ENCODE measurements at regions not wholly inside any gene's neighbourhood (a gene's known extent, or its start where the extent isn't known, plus 50 kb on each side); places are given as distances from the start of the nearest gene placed in this dataset.

DNA sequence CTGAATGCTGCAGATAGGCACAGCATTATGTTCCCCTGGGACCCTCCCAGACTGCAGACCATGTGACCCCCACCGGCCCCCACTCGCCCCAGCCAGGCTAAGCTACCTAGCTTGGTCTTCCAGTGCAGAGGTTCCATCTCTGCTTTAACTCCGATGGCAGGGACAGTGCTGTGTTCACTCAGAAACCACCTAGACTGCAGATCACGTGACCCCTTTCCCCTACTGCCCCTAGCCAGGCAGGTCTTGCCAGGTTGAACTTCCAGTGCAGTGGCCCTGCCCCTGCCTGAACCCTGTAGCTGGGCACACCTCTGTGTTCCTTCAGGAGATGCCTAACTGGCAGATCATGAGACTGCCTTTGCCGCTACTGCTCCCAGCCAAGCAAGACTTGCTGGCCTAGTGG, 1116.2 kb downstream of the FLRT2 start:
- no peak for ATAC-seq
- Histone ChIP-seq H3K36me3 (ENCODE audit: control insufficient read depth, insufficient read depth, low read length) (no peaks in the 10 kb centered on the region), H3K27me3 (ENCODE audit: control insufficient read depth, insufficient read depth, low read length) (no peaks in the 10 kb centered on the region), H3K27ac (ENCODE audit: low read length) (no peak overlapping the region), H3K9me3 (ENCODE audit: control insufficient read depth, insufficient read depth, low read length) (peaks cover 7% of the 10 kb centered on the region), H3K4me1 (ENCODE audit: control insufficient read depth, insufficient read depth, low read length) (no peaks in the 10 kb centered on the region), H3K4me3 (ENCODE audit: low read length) (no peak overlapping the region)
- H3K9me3 Mint-ChIP-seq: no peaks in the 10 kb centered on the region
- no peaks in the 10 kb centered on the region for H3K36me3 Mint-ChIP-seq
- intact Hi-C loops (cut with micrococcal nuclease): no loop called here
- H3K4me1 Mint-ChIP-seq: no peaks in the 10 kb centered on the region
- H3K4me3 Mint-ChIP-seq: no peak overlapping the region
- H3K27me3 Mint-ChIP-seq (ENCODE audit: low read depth in 2 of 2): no peaks in the 10 kb centered on the region
- DNase-seq: no peak
- H3K27ac Mint-ChIP-seq: no peak overlapping the region
- WGBS (ENCODE audit: insufficient coverage): 87% methylated on average over 5 of the region's 5 CpGs
- TF ChIP-seq, protein P1, sequence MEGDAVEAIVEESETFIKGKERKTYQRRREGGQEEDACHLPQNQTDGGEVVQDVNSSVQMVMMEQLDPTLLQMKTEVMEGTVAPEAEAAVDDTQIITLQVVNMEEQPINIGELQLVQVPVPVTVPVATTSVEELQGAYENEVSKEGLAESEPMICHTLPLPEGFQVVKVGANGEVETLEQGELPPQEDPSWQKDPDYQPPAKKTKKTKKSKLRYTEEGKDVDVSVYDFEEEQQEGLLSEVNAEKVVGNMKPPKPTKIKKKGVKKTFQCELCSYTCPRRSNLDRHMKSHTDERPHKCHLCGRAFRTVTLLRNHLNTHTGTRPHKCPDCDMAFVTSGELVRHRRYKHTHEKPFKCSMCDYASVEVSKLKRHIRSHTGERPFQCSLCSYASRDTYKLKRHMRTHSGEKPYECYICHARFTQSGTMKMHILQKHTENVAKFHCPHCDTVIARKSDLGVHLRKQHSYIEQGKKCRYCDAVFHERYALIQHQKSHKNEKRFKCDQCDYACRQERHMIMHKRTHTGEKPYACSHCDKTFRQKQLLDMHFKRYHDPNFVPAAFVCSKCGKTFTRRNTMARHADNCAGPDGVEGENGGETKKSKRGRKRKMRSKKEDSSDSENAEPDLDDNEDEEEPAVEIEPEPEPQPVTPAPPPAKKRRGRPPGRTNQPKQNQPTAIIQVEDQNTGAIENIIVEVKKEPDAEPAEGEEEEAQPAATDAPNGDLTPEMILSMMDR (IDR thresholded peaks at IDR 0.05): no peak

DNA sequence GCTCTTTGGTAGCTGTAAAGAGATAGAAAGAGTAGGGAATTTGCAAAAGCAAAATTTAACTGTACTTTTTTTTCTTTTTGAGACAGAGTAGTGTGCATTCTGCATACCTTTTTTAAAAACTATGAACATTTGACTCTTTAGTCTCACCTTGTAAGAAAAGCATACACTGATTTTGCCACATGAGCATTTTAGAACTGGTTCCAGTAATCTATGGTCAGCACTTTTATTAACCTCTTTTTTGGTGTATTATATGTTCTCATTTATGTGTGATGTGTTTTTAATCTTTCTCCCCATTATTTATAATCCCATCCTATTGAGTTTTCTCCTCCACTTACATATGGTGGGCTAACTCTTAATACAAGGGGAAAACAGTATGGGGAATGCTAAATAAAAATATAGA, 1111.4 kb downstream of the FLRT2 start:
- no peaks in the 10 kb centered on the region for H3K27me3 ChIP-seq (ENCODE audit: control insufficient read depth, insufficient read depth, low read length)
- no peaks in the 10 kb centered on the region for H3K9me3 Mint-ChIP-seq
- H3K4me3 Mint-ChIP-seq: no peak overlapping the region
- H3K27me3 Mint-ChIP-seq (ENCODE audit: low read depth in 2 of 2): no peaks in the 10 kb centered on the region
- TF ChIP-seq, protein P1 (IDR thresholded peaks at IDR 0.05): no peak
- DNase-seq (no peak), ATAC-seq (no peak)
- no peak overlapping the region for H3K27ac ChIP-seq (ENCODE audit: low read length)
- H3K4me3 ChIP-seq (ENCODE audit: low read length): no peak overlapping the region
- H3K27ac Mint-ChIP-seq: no peak overlapping the region
- H3K36me3 ChIP-seq (ENCODE audit: control insufficient read depth, insufficient read depth, low read length): no peaks in the 10 kb centered on the region
- no peaks in the 10 kb centered on the region for H3K4me1 ChIP-seq (ENCODE audit: control insufficient read depth, insufficient read depth, low read length)
- no peaks in the 10 kb centered on the region for H3K4me1 Mint-ChIP-seq
- peaks cover 3% of the 10 kb centered on the region for H3K9me3 ChIP-seq (ENCODE audit: control insufficient read depth, insufficient read depth, low read length)
- no peaks in the 10 kb centered on the region for H3K36me3 Mint-ChIP-seq
- intact Hi-C loops (cut with micrococcal nuclease): no loop called here

DNA sequence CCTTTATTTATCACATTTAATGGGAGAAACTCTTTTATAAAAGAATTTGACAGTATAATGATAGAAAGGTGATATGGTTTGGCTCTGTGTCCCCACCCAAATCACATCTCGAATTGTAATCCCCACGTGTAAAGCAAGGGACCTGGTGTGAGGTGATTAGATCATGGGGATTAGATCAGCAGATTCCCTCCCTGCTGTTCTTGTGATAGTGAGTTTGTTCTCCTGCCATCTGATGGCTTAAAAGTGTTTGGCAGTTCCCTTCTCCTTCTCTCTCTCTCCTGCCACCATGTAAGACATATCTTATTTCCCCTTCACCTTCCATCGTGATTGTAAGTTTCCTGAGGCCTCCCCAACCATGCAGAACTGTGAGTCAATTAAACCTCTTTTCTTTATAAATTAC, 1110.3 kb downstream of the FLRT2 start:
- ATAC-seq (no peak), DNase-seq (no peak)
- Mint-ChIP-seq H3K9me3 (no peaks in the 10 kb centered on the region), H3K36me3 (no peaks in the 10 kb centered on the region), H3K4me3 (no peak overlapping the region), H3K27ac (no peak overlapping the region), H3K27me3 (ENCODE audit: low read depth in 2 of 2) (no peaks in the 10 kb centered on the region), H3K4me1 (no peaks in the 10 kb centered on the region)
- TF ChIP-seq, protein P1 (IDR thresholded peaks at IDR 0.05): no peak
- Histone ChIP-seq H3K4me1 (ENCODE audit: control insufficient read depth, insufficient read depth, low read length) (no peaks in the 10 kb centered on the region), H3K27ac (ENCODE audit: low read length) (no peak overlapping the region), H3K27me3 (ENCODE audit: control insufficient read depth, insufficient read depth, low read length) (no peaks in the 10 kb centered on the region), H3K4me3 (ENCODE audit: low read length) (no peak overlapping the region), H3K9me3 (ENCODE audit: control insufficient read depth, insufficient read depth, low read length) (no peaks in the 10 kb centered on the region), H3K36me3 (ENCODE audit: control insufficient read depth, insufficient read depth, low read length) (no peaks in the 10 kb centered on the region)
- intact Hi-C loops (cut with micrococcal nuclease): no loop called here
- 93% methylated on average over 2 of the region's 3 CpGs for WGBS (ENCODE audit: insufficient coverage)

DNA sequence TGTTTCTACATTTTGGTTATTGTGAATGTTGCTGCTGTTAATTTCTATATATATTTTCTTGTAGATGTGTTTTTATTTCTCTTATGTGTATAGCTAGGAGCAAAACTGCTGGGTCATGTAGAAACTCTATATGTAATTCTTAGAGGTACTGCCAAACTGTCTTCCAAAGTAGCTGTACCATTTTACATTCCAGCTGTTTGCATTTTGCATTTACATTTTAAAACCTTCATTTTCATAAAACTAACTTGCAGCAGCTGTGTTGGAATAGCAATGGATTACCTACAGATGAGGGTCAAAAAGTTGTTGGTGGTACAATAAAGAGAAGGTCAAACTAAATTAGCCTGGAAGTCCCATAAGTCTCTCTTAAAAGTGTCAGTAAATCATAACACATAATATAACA, 1109.7 kb downstream of the FLRT2 start:
- H3K4me1 Mint-ChIP-seq: no peaks in the 10 kb centered on the region
- H3K27me3 Mint-ChIP-seq (ENCODE audit: low read depth in 2 of 2): no peaks in the 10 kb centered on the region
- Histone ChIP-seq H3K27ac (ENCODE audit: low read length) (no peak overlapping the region), H3K36me3 (ENCODE audit: control insufficient read depth, insufficient read depth, low read length) (no peaks in the 10 kb centered on the region), H3K4me3 (ENCODE audit: low read length) (no peak overlapping the region), H3K9me3 (ENCODE audit: control insufficient read depth, insufficient read depth, low read length) (no peaks in the 10 kb centered on the region), H3K27me3 (ENCODE audit: control insufficient read depth, insufficient read depth, low read length) (no peaks in the 10 kb centered on the region), H3K4me1 (ENCODE audit: control insufficient read depth, insufficient read depth, low read length) (no peaks in the 10 kb centered on the region)
- TF ChIP-seq, protein P1 (IDR thresholded peaks at IDR 0.05): no peak
- no peaks in the 10 kb centered on the region for H3K9me3 Mint-ChIP-seq
- intact Hi-C loops (cut with micrococcal nuclease): no loop called here
- no peak for DNase-seq
- no peaks in the 10 kb centered on the region for H3K36me3 Mint-ChIP-seq
- ATAC-seq: no peak
- no peak overlapping the region for H3K27ac Mint-ChIP-seq
- no peak overlapping the region for H3K4me3 Mint-ChIP-seq
